ENCODE measurements at regions not wholly inside any gene's neighbourhood (a gene's known extent, or its start where the extent isn't known, plus 50 kb on each side); places are given as distances from the start of the nearest gene placed in this dataset.

- no peak for DNase-seq (ENCODE audit: low read depth)
These were observed 196.8 kb downstream of the RAP2A start for GRCh38 chr13:97630725-97631124.

- DNase-seq (ENCODE audit: low read depth) = no peak
These were observed 197.2 kb downstream of the RAP2A start for GRCh38 chr13:97631158-97631557.

- no peak for DNase-seq (ENCODE audit: low read depth)
These were observed 205.3 kb downstream of the RAP2A start for GRCh38 chr13:97639236-97639635.

GRCh38 chr13:97640268-97640667, 206.3 kb downstream of the RAP2A start:
- no peak for DNase-seq (ENCODE audit: low read depth)

GRCh38 chr13:97648171-97648880, 214.4 kb downstream of the RAP2A start:
- DNase-seq (ENCODE audit: low read depth) = no peak

GRCh38 chr13:97648881-97649224, 214.9 kb downstream of the RAP2A start:
- DNase-seq (ENCODE audit: low read depth) = no peak

- no peak for DNase-seq (ENCODE audit: low read depth)
These were observed 219.6 kb downstream of the RAP2A start for GRCh38 chr13:97653443-97654140.

GRCh38 chr13:97654236-97654635, 220.3 kb downstream of the RAP2A start:
- no peak for DNase-seq (ENCODE audit: low read depth)

- no peak for DNase-seq (ENCODE audit: low read depth)
These were observed 224.6 kb downstream of the RAP2A start for GRCh38 chr13:97658556-97658955.

- DNase-seq (ENCODE audit: low read depth) = no peak
These were observed 225.6 kb downstream of the RAP2A start for GRCh38 chr13:97659602-97660001.

GRCh38 chr13:97660594-97661260, 226.8 kb downstream of the RAP2A start:
- no peak for DNase-seq (ENCODE audit: low read depth)

- no peak for DNase-seq (ENCODE audit: low read depth)
These were observed 252.6 kb downstream of the RAP2A start for GRCh38 chr13:97686594-97686993.

- no peak for DNase-seq (ENCODE audit: low read depth)
These were observed 258.7 kb downstream of the RAP2A start for GRCh38 chr13:97692628-97693027.

GRCh38 chr13:97695684-97696083, 257.8 kb upstream of the IPO5 start:
- peak; percentile 75 for DNase-seq (ENCODE audit: low read depth)

- DNase-seq (ENCODE audit: low read depth) = no peak
These were observed 256.6 kb upstream of the IPO5 start for GRCh38 chr13:97696921-97697320.

GRCh38 chr13:97700306-97700848, 253.1 kb upstream of the IPO5 start:
- DNase-seq (ENCODE audit: low read depth) = no peak

- no peak for DNase-seq (ENCODE audit: low read depth)
These were observed 250.9 kb upstream of the IPO5 start for GRCh38 chr13:97702614-97703013.

- DNase-seq (ENCODE audit: low read depth) = no peak
These were observed 242.7 kb upstream of the IPO5 start for GRCh38 chr13:97710797-97711196.

- DNase-seq (ENCODE audit: low read depth) = no peak
These were observed 240.7 kb upstream of the IPO5 start for GRCh38 chr13:97712770-97713169.

- peak; percentile 13 for DNase-seq (ENCODE audit: low read depth)
These were observed 237.7 kb upstream of the IPO5 start for GRCh38 chr13:97715763-97716162.

- DNase-seq (ENCODE audit: low read depth) = no peak
These were observed 236.7 kb upstream of the IPO5 start for GRCh38 chr13:97716746-97717145.

GRCh38 chr13:97719736-97720135, 233.7 kb upstream of the IPO5 start:
- DNase-seq (ENCODE audit: low read depth) = no peak

GRCh38 chr13:97720896-97721295, 232.6 kb upstream of the IPO5 start:
- DNase-seq (ENCODE audit: low read depth) = no peak

All from renal cortical epithelial cell (primary cell).